ENCODE measurements at regions not wholly inside any gene's neighbourhood (a gene's known extent, or its start where the extent isn't known, plus 50 kb on each side); places are given as distances from the start of the nearest gene placed in this dataset.

- TF ChIP-seq CTCF (IDR thresholded peaks at IDR 0.05; ENCODE audit: borderline replicate concordance, insufficient read depth, low read depth, low read length) = no peak
- no peak overlapping the region for H3K4me3 ChIP-seq (ENCODE audit: low read depth, low read length)
These were observed 530.6 kb upstream of the IL12A start for GRCh38 chr3:159458010-159458409.

GRCh38 chr3:159458982-159459381, 529.7 kb upstream of the IL12A start:
- TF ChIP-seq CTCF (IDR thresholded peaks at IDR 0.05; ENCODE audit: borderline replicate concordance, insufficient read depth, low read depth, low read length) = no peak

GRCh38 chr3:159472611-159473010, 516.0 kb upstream of the IL12A start:
- TF ChIP-seq CTCF (IDR thresholded peaks at IDR 0.05; ENCODE audit: borderline replicate concordance, insufficient read depth, low read depth, low read length) = no peak
- no peak overlapping the region for H3K4me3 ChIP-seq (ENCODE audit: low read depth, low read length)

More at GRCh38 chr3:159458982-159459381, 529.7 kb upstream of the IL12A start:
- no peak overlapping the region for H3K4me3 ChIP-seq (ENCODE audit: low read depth, low read length)

- TF ChIP-seq CTCF (IDR thresholded peaks at IDR 0.05; ENCODE audit: borderline replicate concordance, insufficient read depth, low read depth, low read length) = no peak
These were observed 515.4 kb upstream of the IL12A start for GRCh38 chr3:159473206-159473605.

GRCh38 chr3:159480046-159480445, 508.6 kb upstream of the IL12A start:
- no peak overlapping the region for H3K4me3 ChIP-seq (ENCODE audit: low read depth, low read length)
- TF ChIP-seq CTCF (IDR thresholded peaks at IDR 0.05; ENCODE audit: borderline replicate concordance, insufficient read depth, low read depth, low read length) = no peak

More at GRCh38 chr3:159473206-159473605, 515.4 kb upstream of the IL12A start:
- no peak overlapping the region for H3K4me3 ChIP-seq (ENCODE audit: low read depth, low read length)

GRCh38 chr3:159482241-159482993, 506.2 kb upstream of the IL12A start:
- H3K4me3 ChIP-seq (ENCODE audit: low read depth, low read length) = no peak overlapping the region
- TF ChIP-seq CTCF (IDR thresholded peaks at IDR 0.05; ENCODE audit: borderline replicate concordance, insufficient read depth, low read depth, low read length) = no peak

GRCh38 chr3:159482994-159483367, 505.7 kb upstream of the IL12A start:
- no peak for TF ChIP-seq CTCF (IDR thresholded peaks at IDR 0.05; ENCODE audit: borderline replicate concordance, insufficient read depth, low read depth, low read length)
- H3K4me3 ChIP-seq (ENCODE audit: low read depth, low read length) = no peak overlapping the region
